ENCODE measurements at regions not wholly inside any gene's neighbourhood (a gene's known extent, or its start where the extent isn't known, plus 50 kb on each side); places are given as distances from the start of the nearest gene placed in this dataset.

- no peak for TF ChIP-seq CTCF (IDR thresholded peaks at IDR 0.05)
- no peaks in the 10 kb centered on the region for H3K27me3 Mint-ChIP-seq
- ChIA-PET POLR2A (no interaction called here), CTCF (no interaction called here)
- H3K9me3 Mint-ChIP-seq, result no peaks in the 10 kb centered on the region
- ATAC-seq (ENCODE audit: low read depth), result no peak
- intact Hi-C loops (cut with micrococcal nuclease), result no loop called here
- no peak for DNase-seq
- no peak overlapping the region for H3K27ac Mint-ChIP-seq
- H3K4me1 Mint-ChIP-seq, result no peaks in the 10 kb centered on the region
- H3K36me3 Mint-ChIP-seq (ENCODE audit: low read depth), result no peaks in the 10 kb centered on the region
- H3K4me3 Mint-ChIP-seq, result no peak overlapping the region
These were observed 360.4 kb downstream of the SLC4A3 start for GRCh38 chr2:219987830-219988229.

- Mint-ChIP-seq H3K4me3 (no peak overlapping the region), H3K27ac (no peak overlapping the region), H3K27me3 (no peaks in the 10 kb centered on the region), H3K9me3 (no peaks in the 10 kb centered on the region), H3K4me1 (no peaks in the 10 kb centered on the region), H3K36me3 (ENCODE audit: low read depth) (no peaks in the 10 kb centered on the region)
- POLR2A ChIA-PET, result no interaction called here
- ATAC-seq (ENCODE audit: low read depth) (no peak), DNase-seq (no peak)
- TF ChIP-seq CTCF (IDR thresholded peaks at IDR 0.05), result no peak
- intact Hi-C loops (cut with micrococcal nuclease), result no loop called here
- CTCF ChIA-PET, result no interaction called here
These were observed 362.3 kb downstream of the SLC4A3 start for GRCh38 chr2:219989744-219990143.

DNA sequence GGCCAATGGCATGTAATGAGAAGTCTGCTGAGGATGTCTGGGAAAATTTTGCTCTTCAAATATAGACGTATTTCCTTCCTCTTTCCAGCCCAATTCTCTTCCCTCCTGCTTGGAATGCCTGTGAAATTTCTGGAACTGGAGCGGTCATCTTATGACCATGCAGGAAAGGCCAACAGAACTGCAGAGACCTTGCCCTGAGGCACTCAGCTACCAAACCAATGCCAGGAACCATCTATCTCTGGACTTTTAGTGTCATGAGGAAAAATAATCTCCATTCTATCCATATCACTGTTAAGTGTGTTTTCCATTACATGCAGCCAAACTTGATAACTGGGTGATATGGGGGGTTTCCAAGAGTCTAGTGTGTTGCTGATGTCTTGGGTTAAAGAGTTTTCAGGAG is 363.7 kb downstream of the SLC4A3 start:
- Mint-ChIP-seq H3K4me1 (no peaks in the 10 kb centered on the region), H3K4me3 (no peak overlapping the region), H3K36me3 (ENCODE audit: low read depth) (no peaks in the 10 kb centered on the region), H3K9me3 (no peaks in the 10 kb centered on the region), H3K27ac (no peak overlapping the region), H3K27me3 (no peaks in the 10 kb centered on the region)
- no peak for DNase-seq
- ChIA-PET POLR2A (no interaction called here), CTCF (no interaction called here)
- no peak for ATAC-seq (ENCODE audit: low read depth)
- no peak for TF ChIP-seq CTCF (IDR thresholded peaks at IDR 0.05)
- intact Hi-C loops (cut with micrococcal nuclease), result no loop called here

DNA sequence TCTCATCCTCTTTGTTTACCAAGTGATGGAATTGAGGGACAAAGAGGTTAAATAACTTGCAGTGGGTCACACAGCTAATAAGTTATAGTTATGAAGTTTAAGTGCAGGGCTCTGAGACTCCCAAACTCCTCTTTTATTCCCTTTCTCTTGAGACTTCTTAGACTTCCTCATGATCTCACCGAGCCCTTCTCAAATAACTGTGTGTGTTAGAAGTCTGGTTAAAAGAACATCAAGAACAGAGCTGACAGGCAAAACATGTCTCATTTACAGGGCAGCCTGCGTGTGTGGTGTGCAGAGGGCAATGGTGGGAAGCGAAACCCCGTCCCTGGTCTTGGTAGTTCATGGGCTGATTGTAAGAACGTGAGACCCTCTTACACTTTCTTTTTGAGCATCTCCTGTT is 368.0 kb downstream of the SLC4A3 start:
- POLR2A ChIA-PET, result no interaction called here
- no peak for TF ChIP-seq CTCF (IDR thresholded peaks at IDR 0.05)
- DNase-seq (no peak), ATAC-seq (ENCODE audit: low read depth) (no peak)
- Mint-ChIP-seq H3K9me3 (no peaks in the 10 kb centered on the region), H3K27ac (no peak overlapping the region), H3K27me3 (no peaks in the 10 kb centered on the region), H3K36me3 (ENCODE audit: low read depth) (no peaks in the 10 kb centered on the region), H3K4me3 (no peak overlapping the region), H3K4me1 (no peaks in the 10 kb centered on the region)
- intact Hi-C loops (cut with micrococcal nuclease), result no loop called here
- CTCF ChIA-PET, result no interaction called here

GRCh38 chr2:219995991-219996765 is 368.7 kb downstream of the SLC4A3 start:
- no peak overlapping the region for H3K27ac Mint-ChIP-seq

More at GRCh38 chr2:219995991-219996765, 368.7 kb downstream of the SLC4A3 start:
- Mint-ChIP-seq H3K4me3 (no peak overlapping the region), H3K4me1 (no peaks in the 10 kb centered on the region), H3K36me3 (ENCODE audit: low read depth) (no peaks in the 10 kb centered on the region), H3K9me3 (no peaks in the 10 kb centered on the region), H3K27me3 (no peaks in the 10 kb centered on the region)
- no peak for DNase-seq
- POLR2A ChIA-PET, result no interaction called here
- no peak for TF ChIP-seq CTCF (IDR thresholded peaks at IDR 0.05)
- CTCF ChIA-PET, result interaction anchor here (1.2 kb wide), 1 partner anchor 1578 kb away, joined by 3 read pairs; no protein-coding TSS in a partner anchor
- no peak for ATAC-seq (ENCODE audit: low read depth)
- intact Hi-C loops (cut with micrococcal nuclease), result no loop called here
